OCI-LY7 (cell line): ENCODE measurements at regions not wholly inside any gene's neighbourhood (a gene's known extent, or its start where the extent isn't known, plus 50 kb on each side); places are given as distances from the start of the nearest gene placed in this dataset.

Experiments used
- BruUV-seq: library from RNA; stranded (reverse); fragments of 400-500 nt; replicated peaks from 2 replicates; lab custom pipeline; 2021; lab: Mats Ljungman, UMichigan
- CTCF ChIA-PET: fragments of 300-600 bp; sonication (Branson Sonifier 250); formaldehyde crosslinking; loops from one replicate; lab custom pipeline; 2022; ENCODE audit warnings: antibody characterized with exemption; ENCODE audit not compliant: unreplicated experiment; lab: Charles Lee
- POLR2A ChIA-PET: fragments of 300-600 bp; sonication (Branson Sonifier 250); formaldehyde crosslinking; loops from one replicate; lab custom pipeline; 2022; ENCODE audit warnings: antibody characterized with exemption; lab: Charles Lee
- DNase-seq: peaks from one replicate; pipeline ENCODE4 v3.0.0-alpha.2; 2015; ENCODE audit warnings: low spot score
- H2AFZ ChIP-seq: fragments of 200-600 bp; sonication (generic), shearing (Covaris generic); 2 replicates; pipeline ENCODE4 v1.6.1; 2014; ENCODE audit warnings: mild to moderate bottlenecking, antibody characterized with exemption, low read length, moderate library complexity
- H3K27ac ChIP-seq: fragments of 200-600 bp; sonication (generic); 2 replicates; pipeline ENCODE4 v1.5.1; 2014; ENCODE audit warnings: mixed run types, low read depth, mild to moderate bottlenecking, moderate library complexity, low read length, inconsistent platforms; ENCODE audit not compliant: poor library complexity, severe bottlenecking
- H3K36me3 ChIP-seq: fragments of 200-600 bp; sonication (generic); 2 replicates; pipeline ENCODE4 v1.6.1; 2014; ENCODE audit warnings: mild to moderate bottlenecking, antibody characterized with exemption, low read length, moderate library complexity, mixed read lengths; ENCODE audit not compliant: insufficient read depth
- H3K4me1 ChIP-seq: fragments of 200-600 bp; sonication (generic); 2 replicates; pipeline ENCODE4 v1.5.1; 2014; ENCODE audit warnings: mild to moderate bottlenecking, low read length; ENCODE audit not compliant: insufficient read depth, poor library complexity, severe bottlenecking
- H3K4me2 ChIP-seq: fragments of 200-600 bp; sonication (generic); 2 replicates; pipeline ENCODE4 v1.6.1; 2014; ENCODE audit warnings: mild to moderate bottlenecking, low read length
- H3K4me3 ChIP-seq: fragments of 200-600 bp; sonication (generic); 2 replicates; pipeline ENCODE4 v1.5.1; 2014; ENCODE audit warnings: mild to moderate bottlenecking, low read depth, low read length; ENCODE audit not compliant: poor library complexity, severe bottlenecking
- H3K79me2 ChIP-seq: fragments of 200-600 bp; sonication (generic); 2 replicates; pipeline ENCODE4 v1.6.1; 2016; ENCODE audit warnings: low read depth, mild to moderate bottlenecking, low read length, moderate library complexity, mixed read lengths; ENCODE audit not compliant: insufficient read depth
- H3K9me2 ChIP-seq: fragments of 200-600 bp; sonication (generic); 2 replicates; pipeline ENCODE4 v1.6.1; 2016; ENCODE audit warnings: mild to moderate bottlenecking, low read length, mixed read lengths; ENCODE audit not compliant: insufficient read depth
- H3K9me3 ChIP-seq: fragments of 200-600 bp; sonication (generic); 2 replicates; pipeline ENCODE4 v1.6.1; 2014; ENCODE audit warnings: mild to moderate bottlenecking, mixed run types, low read length, mixed read lengths
- H4K20me1 ChIP-seq: fragments of 200-600 bp; sonication (generic); 2 replicates; pipeline ENCODE4 v1.6.1; 2014; ENCODE audit warnings: mild to moderate bottlenecking, antibody characterized with exemption, low read length, moderate library complexity, mixed read lengths; ENCODE audit not compliant: insufficient read depth
- CTCF ChIP-seq: fragments of 200-600 bp; sonication (generic); conservative IDR thresholded peaks from 2 replicates; pipeline ENCODE4 v1.5.1; 2014; ENCODE audit warnings: mild to moderate bottlenecking, antibody characterized with exemption, low read length, moderate library complexity, mixed read lengths
- EZH2phosphoT487 ChIP-seq: fragments of 200-600 bp; sonication (generic); IDR thresholded peaks from 2 replicates; pipeline ENCODE4 v1.6.1; 2018; ENCODE audit warnings: low read depth, borderline replicate concordance, mild to moderate bottlenecking, mixed run types, antibody characterized with exemption, low read length, moderate library complexity, mixed read lengths
- intact Hi-C: fragments of 100-400 bp; cut with micrococcal nuclease; formaldehyde crosslinking; loops from one replicate; pipeline ENCODE4 v1.10.0; 2022; ENCODE audit not compliant: unreplicated experiment

GRCh38 chr9:24820196-24820595, 274.5 kb upstream of the IZUMO3 start:
- Histone ChIP-seq H3K4me2 (no peak overlapping the region), H3K4me1 (no peaks in the 10 kb centered on the region), H3K36me3 (no peaks in the 10 kb centered on the region), H4K20me1 (no peaks in the 10 kb centered on the region), H3K9me3 (no peaks in the 10 kb centered on the region), H3K27ac (no peak overlapping the region), H3K4me3 (no peak overlapping the region), H2AFZ (no peak overlapping the region), H3K9me2 (no peaks in the 10 kb centered on the region), H3K79me2 (no peaks in the 10 kb centered on the region)
- no peak for TF ChIP-seq CTCF
- no TSS peak for BruUV-seq
- ChIA-PET POLR2A (no interaction called here), CTCF (no interaction called here)
- intact Hi-C loops: no loop called here
- DNase-seq: no peak

- DNase-seq: no peak
- Histone ChIP-seq H4K20me1 (no peaks in the 10 kb centered on the region), H3K4me1 (no peaks in the 10 kb centered on the region), H3K79me2 (no peaks in the 10 kb centered on the region), H3K36me3 (no peaks in the 10 kb centered on the region), H3K9me3 (no peaks in the 10 kb centered on the region), H3K4me2 (no peak overlapping the region), H3K27ac (no peak overlapping the region), H3K4me3 (no peak overlapping the region), H3K9me2 (no peaks in the 10 kb centered on the region), H2AFZ (no peak overlapping the region)
- no peak for TF ChIP-seq EZH2phosphoT487
- no peak for TF ChIP-seq CTCF
- intact Hi-C loops: no loop called here
- BruUV-seq: no TSS peak
- ChIA-PET POLR2A (no interaction called here), CTCF (no interaction called here)
These were observed 272.1 kb upstream of the IZUMO3 start for GRCh38 chr9:24817756-24818155.

- Histone ChIP-seq H3K9me3 (no peaks in the 10 kb centered on the region), H2AFZ (no peak overlapping the region), H3K4me3 (no peak overlapping the region), H3K27ac (no peak overlapping the region), H3K36me3 (no peaks in the 10 kb centered on the region), H3K79me2 (no peaks in the 10 kb centered on the region), H4K20me1 (no peaks in the 10 kb centered on the region), H3K4me1 (no peaks in the 10 kb centered on the region), H3K4me2 (no peak overlapping the region), H3K9me2 (no peaks in the 10 kb centered on the region)
- DNase-seq: no peak
- ChIA-PET CTCF (no interaction called here), POLR2A (no interaction called here)
- intact Hi-C loops: no loop called here
- no TSS peak for BruUV-seq
- TF ChIP-seq CTCF (no peak), EZH2phosphoT487 (no peak)
These were observed 270.3 kb upstream of the IZUMO3 start for GRCh38 chr9:24816006-24816405.
